22Rv1 (cell line): ENCODE measurements at regions not wholly inside any gene's neighbourhood (a gene's known extent, or its start where the extent isn't known, plus 50 kb on each side); places are given as distances from the start of the nearest gene placed in this dataset.

Experiments used
- ZFX ChIP-seq: fragments of 450-650 bp; IDR thresholded peaks from 2 replicates; pipeline ENCODE4 v1.6.1; 2017; ENCODE audit warnings: antibody characterized with exemption, borderline replicate concordance
- TF ChIP-seq, protein P1 (sequence below): fragments of 450-650 bp; IDR thresholded peaks from 2 replicates; pipeline ENCODE4 v1.5.1; 2017; ENCODE audit warnings: mild to moderate bottlenecking

DNA sequence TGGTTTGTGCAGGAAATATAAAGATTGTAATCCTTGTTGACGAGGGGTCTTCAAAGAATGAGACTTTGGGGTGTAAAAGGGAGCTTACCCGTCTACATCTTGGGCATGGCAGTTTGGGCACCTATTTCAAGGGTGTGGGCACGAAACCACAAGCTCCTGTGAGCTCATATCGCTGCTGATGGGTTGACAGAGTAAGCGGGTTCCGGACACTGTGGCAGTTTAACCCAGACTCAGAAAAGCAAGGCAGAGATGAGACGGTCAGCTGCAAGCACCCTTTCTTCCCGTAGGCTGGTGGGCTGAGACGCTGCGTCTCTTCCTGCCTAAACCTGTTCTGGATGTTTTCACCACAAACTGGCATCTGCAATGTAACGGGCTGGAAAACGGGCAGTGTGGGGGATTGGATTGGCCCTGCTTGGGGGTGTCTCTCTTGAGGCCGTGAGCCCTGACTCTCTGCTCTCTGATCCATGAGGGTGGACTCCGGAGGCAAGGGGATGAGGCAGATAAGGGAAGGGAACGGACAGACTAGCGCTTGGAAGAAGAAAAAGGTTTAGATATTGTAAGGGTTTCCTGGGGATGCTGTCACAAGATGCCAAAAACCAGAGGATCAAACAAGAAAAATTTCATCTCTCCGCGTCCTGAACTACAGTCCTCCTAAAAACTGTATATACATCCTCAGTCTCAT, 237.5 kb downstream of the SHOX start:
- TF ChIP-seq, protein P1, sequence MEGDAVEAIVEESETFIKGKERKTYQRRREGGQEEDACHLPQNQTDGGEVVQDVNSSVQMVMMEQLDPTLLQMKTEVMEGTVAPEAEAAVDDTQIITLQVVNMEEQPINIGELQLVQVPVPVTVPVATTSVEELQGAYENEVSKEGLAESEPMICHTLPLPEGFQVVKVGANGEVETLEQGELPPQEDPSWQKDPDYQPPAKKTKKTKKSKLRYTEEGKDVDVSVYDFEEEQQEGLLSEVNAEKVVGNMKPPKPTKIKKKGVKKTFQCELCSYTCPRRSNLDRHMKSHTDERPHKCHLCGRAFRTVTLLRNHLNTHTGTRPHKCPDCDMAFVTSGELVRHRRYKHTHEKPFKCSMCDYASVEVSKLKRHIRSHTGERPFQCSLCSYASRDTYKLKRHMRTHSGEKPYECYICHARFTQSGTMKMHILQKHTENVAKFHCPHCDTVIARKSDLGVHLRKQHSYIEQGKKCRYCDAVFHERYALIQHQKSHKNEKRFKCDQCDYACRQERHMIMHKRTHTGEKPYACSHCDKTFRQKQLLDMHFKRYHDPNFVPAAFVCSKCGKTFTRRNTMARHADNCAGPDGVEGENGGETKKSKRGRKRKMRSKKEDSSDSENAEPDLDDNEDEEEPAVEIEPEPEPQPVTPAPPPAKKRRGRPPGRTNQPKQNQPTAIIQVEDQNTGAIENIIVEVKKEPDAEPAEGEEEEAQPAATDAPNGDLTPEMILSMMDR: no peak
- no peak for TF ChIP-seq ZFX
